ENCODE measurements at regions not wholly inside any gene's neighbourhood (a gene's known extent, or its start where the extent isn't known, plus 50 kb on each side); places are given as distances from the start of the nearest gene placed in this dataset.

- no peaks in the 10 kb centered on the region for H3K36me3 ChIP-seq
- H3K27ac ChIP-seq: no peak overlapping the region
- no peaks in the 10 kb centered on the region for H3K4me1 ChIP-seq
- no peak for DNase-seq
- intact Hi-C loops (cut with DNase I; ENCODE audit: low total_unique reads) (no loop called here), in situ Hi-C loops (cut with MboI; ENCODE audit: low sequenced_read_pairs in 4 of 4) (no loop called here)
- no peak overlapping the region for H3K4me3 ChIP-seq
- H3K27me3 ChIP-seq: no peaks in the 10 kb centered on the region
- no peaks in the 10 kb centered on the region for H3K9me3 ChIP-seq
- no peak for ATAC-seq
- TF ChIP-seq, protein P1, sequence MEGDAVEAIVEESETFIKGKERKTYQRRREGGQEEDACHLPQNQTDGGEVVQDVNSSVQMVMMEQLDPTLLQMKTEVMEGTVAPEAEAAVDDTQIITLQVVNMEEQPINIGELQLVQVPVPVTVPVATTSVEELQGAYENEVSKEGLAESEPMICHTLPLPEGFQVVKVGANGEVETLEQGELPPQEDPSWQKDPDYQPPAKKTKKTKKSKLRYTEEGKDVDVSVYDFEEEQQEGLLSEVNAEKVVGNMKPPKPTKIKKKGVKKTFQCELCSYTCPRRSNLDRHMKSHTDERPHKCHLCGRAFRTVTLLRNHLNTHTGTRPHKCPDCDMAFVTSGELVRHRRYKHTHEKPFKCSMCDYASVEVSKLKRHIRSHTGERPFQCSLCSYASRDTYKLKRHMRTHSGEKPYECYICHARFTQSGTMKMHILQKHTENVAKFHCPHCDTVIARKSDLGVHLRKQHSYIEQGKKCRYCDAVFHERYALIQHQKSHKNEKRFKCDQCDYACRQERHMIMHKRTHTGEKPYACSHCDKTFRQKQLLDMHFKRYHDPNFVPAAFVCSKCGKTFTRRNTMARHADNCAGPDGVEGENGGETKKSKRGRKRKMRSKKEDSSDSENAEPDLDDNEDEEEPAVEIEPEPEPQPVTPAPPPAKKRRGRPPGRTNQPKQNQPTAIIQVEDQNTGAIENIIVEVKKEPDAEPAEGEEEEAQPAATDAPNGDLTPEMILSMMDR (IDR thresholded peaks at IDR 0.05 in 4 of 5, conservative IDR thresholded peaks at IDR 0.05 in 1 of 5): no peak
- no peak for TF ChIP-seq POLR2A (IDR thresholded peaks at IDR 0.05)
Observed at GRCh38 chr12:42785944-42786343, 196.4 kb upstream of the PRICKLE1 start.

- H3K4me3 ChIP-seq: no peak overlapping the region
- no peaks in the 10 kb centered on the region for H3K9me3 ChIP-seq
- no peak overlapping the region for H3K27ac ChIP-seq
- in situ Hi-C loops (cut with MboI; ENCODE audit: low sequenced_read_pairs in 4 of 4) (no loop called here), intact Hi-C loops (cut with DNase I; ENCODE audit: low total_unique reads) (no loop called here)
- H3K4me1 ChIP-seq: no peaks in the 10 kb centered on the region
- ATAC-seq (no peak), DNase-seq (no peak)
- no peaks in the 10 kb centered on the region for H3K36me3 ChIP-seq
- TF ChIP-seq, protein P1 (IDR thresholded peaks at IDR 0.05 in 4 of 5, conservative IDR thresholded peaks at IDR 0.05 in 1 of 5): no peak
- no peak for TF ChIP-seq POLR2A (IDR thresholded peaks at IDR 0.05)
- no peaks in the 10 kb centered on the region for H3K27me3 ChIP-seq
Observed at GRCh38 chr12:42780671-42781070, 191.1 kb upstream of the PRICKLE1 start.

- Histone ChIP-seq H3K36me3 (no peaks in the 10 kb centered on the region), H3K27me3 (no peaks in the 10 kb centered on the region), H3K4me1 (no peaks in the 10 kb centered on the region), H3K9me3 (no peaks in the 10 kb centered on the region), H3K4me3 (no peak overlapping the region), H3K27ac (no peak overlapping the region)
- DNase-seq (peak; percentile 17 to 40), ATAC-seq (peak; percentile 81 to 86)
- TF ChIP-seq POLR2A (IDR thresholded peaks at IDR 0.05): no peak
- in situ Hi-C loops (cut with MboI; ENCODE audit: low sequenced_read_pairs in 4 of 4) (no loop called here), intact Hi-C loops (cut with DNase I; ENCODE audit: low total_unique reads) (no loop called here)
Observed at GRCh38 chr12:42779186-42779859, 189.8 kb upstream of the PRICKLE1 start.

- Histone ChIP-seq H3K27me3 (no peaks in the 10 kb centered on the region), H3K36me3 (no peaks in the 10 kb centered on the region), H3K9me3 (no peaks in the 10 kb centered on the region), H3K4me1 (no peaks in the 10 kb centered on the region), H3K4me3 (no peak overlapping the region), H3K27ac (no peak overlapping the region)
- intact Hi-C loops (cut with DNase I; ENCODE audit: low total_unique reads): no loop called here
- DNase-seq (no peak), ATAC-seq (no peak)
- TF ChIP-seq POLR2A (IDR thresholded peaks at IDR 0.05): no peak
- TF ChIP-seq, protein P1 (IDR thresholded peaks at IDR 0.05 in 4 of 5, conservative IDR thresholded peaks at IDR 0.05 in 1 of 5): no peak
- in situ Hi-C loops (cut with MboI; ENCODE audit: low sequenced_read_pairs in 4 of 4): no loop called here
Observed at GRCh38 chr12:42776396-42776795, 186.8 kb upstream of the PRICKLE1 start.

GRCh38 chr12:42774238-42774637, 184.7 kb upstream of the PRICKLE1 start:
- in situ Hi-C loops (cut with MboI; ENCODE audit: low sequenced_read_pairs in 4 of 4): no loop called here
- H3K4me1 ChIP-seq: no peaks in the 10 kb centered on the region
- no peak for ATAC-seq

More at GRCh38 chr12:42774238-42774637, 184.7 kb upstream of the PRICKLE1 start:
- H3K36me3 ChIP-seq: no peaks in the 10 kb centered on the region
- intact Hi-C loops (cut with DNase I; ENCODE audit: low total_unique reads): no loop called here
- H3K4me3 ChIP-seq: no peak overlapping the region
- H3K27me3 ChIP-seq: no peaks in the 10 kb centered on the region
- no peak for TF ChIP-seq POLR2A (IDR thresholded peaks at IDR 0.05)
- TF ChIP-seq, protein P1 (IDR thresholded peaks at IDR 0.05 in 4 of 5, conservative IDR thresholded peaks at IDR 0.05 in 1 of 5): no peak
- no peaks in the 10 kb centered on the region for H3K9me3 ChIP-seq
- H3K27ac ChIP-seq: no peak overlapping the region
- no peak for DNase-seq
